CD1c-positive myeloid dendritic cell (primary cell): ENCODE measurements at regions not wholly inside any gene's neighbourhood (a gene's known extent, or its start where the extent isn't known, plus 50 kb on each side); places are given as distances from the start of the nearest gene placed in this dataset.

Experiments used
- DNase-seq: peaks from one replicate; pipeline ENCODE4 v3.0.0-alpha.2; 2016; ENCODE audit errors: extremely low spot score

- no peak for DNase-seq
Measured at GRCh38 chr12:96132819-96133218, 61.4 kb upstream of the ELK3 start.

- DNase-seq, result no peak
Measured at GRCh38 chr12:96134200-96134599, 60.0 kb upstream of the ELK3 start.

- no peak for DNase-seq
Measured at GRCh38 chr12:96136161-96136560, 58.0 kb upstream of the ELK3 start.

- DNase-seq, result peak; percentile 45
Measured at GRCh38 chr12:96136725-96137378, 57.3 kb upstream of the ELK3 start.

GRCh38 chr12:96140174-96140573, 54.0 kb upstream of the ELK3 start:
- no peak for DNase-seq

- DNase-seq, result no peak
Measured at GRCh38 chr12:96141216-96141912, 52.8 kb upstream of the ELK3 start.

- DNase-seq, result no peak
Measured at GRCh38 chr12:96143392-96143791, 50.8 kb upstream of the ELK3 start.

GRCh38 chr12:96143827-96144565, 50.2 kb upstream of the ELK3 start:
- peak; percentile 42 for DNase-seq
